Cardiac muscle cell (in vitro differentiated cells and primary cell): ENCODE measurements at regions not wholly inside any gene's neighbourhood (a gene's known extent, or its start where the extent isn't known, plus 50 kb on each side); places are given as distances from the start of the nearest gene placed in this dataset.

Experiments used
- DNase-seq, 2 donors: peaks; one replicate each; pipeline versions ENCODE4 v3.0.0 to v3.0.0-alpha.2; 2010 to 2017; ENCODE audit warnings: low read depth in 1 of 2, low spot score in 1 of 2
- H3K27ac ChIP-seq: fragments of 200-600 bp; sonication (generic); 2 replicates; pipeline ENCODE4 v1.5.1; 2016
- H3K27me3 ChIP-seq: fragments of 200-600 bp; sonication (generic); 2 replicates; pipeline ENCODE4 v1.6.0; 2016; ENCODE audit warnings: control low read depth
- H3K36me3 ChIP-seq: fragments of 200-600 bp; sonication (generic); 2 replicates; pipeline ENCODE4 v1.5.1; 2016; ENCODE audit warnings: control low read depth
- H3K4me1 ChIP-seq: fragments of 200-600 bp; sonication (generic); 2 replicates; pipeline ENCODE4 v1.8.1; 2017; ENCODE audit warnings: low read depth, mild to moderate bottlenecking, mixed run types
- H3K4me3 ChIP-seq: fragments of 200-600 bp; sonication (generic); 2 replicates; pipeline ENCODE4 v1.5.1; 2016; ENCODE audit warnings: mild to moderate bottlenecking
- H3K9me3 ChIP-seq: fragments of 200-600 bp; sonication (generic); 2 replicates; pipeline ENCODE4 v1.5.1; 2017; ENCODE audit warnings: low read depth, mild to moderate bottlenecking, control low read depth
- CTCF ChIP-seq: IDR thresholded peaks from 2 replicates; pipeline ENCODE4 v1.5.1; 2012; ENCODE audit warnings: low read depth, mild to moderate bottlenecking, low read length

- Histone ChIP-seq H3K4me1 (no peaks in the 10 kb centered on the region), H3K36me3 (no peaks in the 10 kb centered on the region), H3K4me3 (no peak overlapping the region), H3K27me3 (no peaks in the 10 kb centered on the region), H3K27ac (no peak overlapping the region), H3K9me3 (no peaks in the 10 kb centered on the region)
- TF ChIP-seq CTCF = no peak
- DNase-seq = peak in 1 of 2 donors; percentile 49
Observed at GRCh38 chr6:56334937-56335336, 87.6 kb upstream of the COL21A1 start.

- DNase-seq = peak in 1 of 2 donors; percentile 88
- Histone ChIP-seq H3K4me3 (no peak overlapping the region), H3K27me3 (no peaks in the 10 kb centered on the region), H3K27ac (no peak overlapping the region), H3K9me3 (no peaks in the 10 kb centered on the region), H3K4me1 (no peaks in the 10 kb centered on the region), H3K36me3 (no peaks in the 10 kb centered on the region)
- TF ChIP-seq CTCF = no peak
Observed at GRCh38 chr6:56329271-56330050, 82.1 kb upstream of the COL21A1 start.

- Histone ChIP-seq H3K36me3 (no peaks in the 10 kb centered on the region), H3K4me3 (no peak overlapping the region), H3K4me1 (no peaks in the 10 kb centered on the region), H3K27ac (no peak overlapping the region), H3K27me3 (no peaks in the 10 kb centered on the region), H3K9me3 (no peaks in the 10 kb centered on the region)
- no peak for TF ChIP-seq CTCF
- DNase-seq = peak in 1 of 2 donors; percentile 24
Observed at GRCh38 chr6:56328728-56329090, 81.3 kb upstream of the COL21A1 start.

- no peak for DNase-seq
- no peaks in the 10 kb centered on the region for H3K4me1 ChIP-seq
Observed at GRCh38 chr6:56327946-56328727, 80.8 kb upstream of the COL21A1 start.

GRCh38 chr6:56324396-56324795 is 77.0 kb upstream of the COL21A1 start:
- H3K27me3 ChIP-seq = no peaks in the 10 kb centered on the region
- no peaks in the 10 kb centered on the region for H3K36me3 ChIP-seq
- no peak overlapping the region for H3K4me3 ChIP-seq
- no peaks in the 10 kb centered on the region for H3K4me1 ChIP-seq
- TF ChIP-seq CTCF = no peak
- no peak for DNase-seq
- no peak overlapping the region for H3K27ac ChIP-seq
- H3K9me3 ChIP-seq = no peaks in the 10 kb centered on the region

More at GRCh38 chr6:56327946-56328727, 80.8 kb upstream of the COL21A1 start:
- Histone ChIP-seq H3K27ac (no peak overlapping the region), H3K27me3 (no peaks in the 10 kb centered on the region), H3K9me3 (no peaks in the 10 kb centered on the region), H3K4me3 (no peak overlapping the region), H3K36me3 (no peaks in the 10 kb centered on the region)
- no peak for TF ChIP-seq CTCF
